Neural cell (in vitro differentiated cells): ENCODE measurements at regions not wholly inside any gene's neighbourhood (a gene's known extent, or its start where the extent isn't known, plus 50 kb on each side); places are given as distances from the start of the nearest gene placed in this dataset.

Experiments used
- H2AFZ ChIP-seq: fragments of 200-600, 300-800 bp; sonication (generic), shearing (Covaris generic); 2 replicates; pipeline ENCODE4 v1.6.0; 2014; ENCODE audit warnings: low read depth, mild to moderate bottlenecking, antibody characterized with exemption, low read length, moderate library complexity
- H3F3A ChIP-seq: fragments of 200-600 bp; shearing (Covaris generic); 2 replicates; pipeline ENCODE4 v1.6.1; 2016; ENCODE audit warnings: mild to moderate bottlenecking, moderate library complexity, mixed read lengths, antibody characterized with exemption, low read length; ENCODE audit not compliant: insufficient read depth, poor library complexity, severe bottlenecking
- H3K27ac ChIP-seq: fragments of 200-600, 300-800 bp; sonication (generic), shearing (Covaris generic); 2 replicates; pipeline ENCODE4 v1.5.1; 2014; ENCODE audit warnings: mild to moderate bottlenecking, low read length, moderate library complexity
- H3K27me3 ChIP-seq: fragments of 300-800, 200-600 bp; sonication (generic), shearing (Covaris generic); 2 replicates; pipeline ENCODE4 v1.6.0; 2014; ENCODE audit warnings: mild to moderate bottlenecking, low read depth, low read length, moderate library complexity; ENCODE audit not compliant: insufficient read depth
- H3K36me3 ChIP-seq: fragments of 300-800, 200-600 bp; sonication (generic), shearing (Covaris generic); 2 replicates; pipeline ENCODE4 v1.5.1; 2014; ENCODE audit warnings: mild to moderate bottlenecking, antibody characterized with exemption, low read length, moderate library complexity; ENCODE audit not compliant: insufficient read depth
- H3K4me2 ChIP-seq: fragments of 300-800, 200-600 bp; sonication (generic), shearing (Covaris generic); 2 replicates; pipeline ENCODE4 v1.6.0; 2014; ENCODE audit warnings: mild to moderate bottlenecking, low read length
- H3K4me3 ChIP-seq: fragments of 300-800, 200-600 bp; sonication (generic), shearing (Covaris generic); 2 replicates; pipeline ENCODE4 v1.5.1; 2014; ENCODE audit warnings: mild to moderate bottlenecking, low read length, moderate library complexity
- H3K79me2 ChIP-seq: fragments of 200-600 bp; shearing (Covaris generic); replicated peaks from 2 replicates; pipeline ENCODE4 v1.6.0; 2014; ENCODE audit warnings: mild to moderate bottlenecking, low read length, moderate library complexity; ENCODE audit not compliant: insufficient read depth
- H3K9ac ChIP-seq: fragments of 300-800, 200-600 bp; sonication (generic), shearing (Covaris generic); 2 replicates; pipeline ENCODE4 v1.6.1; 2016; ENCODE audit warnings: mild to moderate bottlenecking, low read length, mixed read lengths
- H3K9me2 ChIP-seq: fragments of 200-600 bp; shearing (Covaris generic); 2 replicates; pipeline ENCODE4 v1.6.1; 2016; ENCODE audit warnings: mild to moderate bottlenecking, low read length, mixed read lengths; ENCODE audit not compliant: insufficient read depth
- H3K9me3 ChIP-seq: fragments of 200-600, 300-800 bp; sonication (generic), shearing (Covaris generic); 2 replicates; pipeline ENCODE4 v1.6.1; 2016; ENCODE audit warnings: mild to moderate bottlenecking, mixed run types, low read length, moderate library complexity, mixed read lengths
- H4K20me1 ChIP-seq: fragments of 200-600 bp; shearing (Covaris generic); 2 replicates; pipeline ENCODE4 v1.6.1; 2016; ENCODE audit warnings: mild to moderate bottlenecking, mixed run types; ENCODE audit not compliant: insufficient read depth
- CTCF ChIP-seq: fragments of 450-650 bp; IDR thresholded peaks from 2 replicates; pipeline ENCODE4 v1.5.1; 2014; ENCODE audit warnings: antibody characterized with exemption, mild to moderate bottlenecking, moderate library complexity; ENCODE audit not compliant: poor library complexity, severe bottlenecking
- EP300 ChIP-seq: fragments of 450-650 bp; conservative IDR thresholded peaks from 2 replicates; pipeline ENCODE4 v1.6.1; 2014; ENCODE audit warnings: antibody characterized with exemption, mild to moderate bottlenecking, moderate library complexity; ENCODE audit not compliant: poor library complexity, severe bottlenecking
- EZH2 ChIP-seq: fragments of 200-600, 300-800 bp; shearing (Covaris generic), sonication (generic); IDR thresholded peaks from 2 replicates; pipeline ENCODE4 v1.6.1; 2014; ENCODE audit warnings: antibody characterized with exemption, low read length, borderline replicate concordance, mild to moderate bottlenecking; ENCODE audit not compliant: insufficient read depth, poor library complexity, severe bottlenecking
- MXI1 ChIP-seq: fragments of 450-650 bp; conservative IDR thresholded peaks from 2 replicates; pipeline ENCODE4 v1.6.1; 2014; ENCODE audit warnings: antibody characterized with exemption, mild to moderate bottlenecking; ENCODE audit not compliant: poor library complexity, severe bottlenecking
- POLR2AphosphoS5 ChIP-seq: IDR thresholded peaks from 2 replicates; pipeline ENCODE4 v1.6.1; 2012
- RAD21 ChIP-seq: fragments of 450-650 bp; conservative IDR thresholded peaks from 2 replicates; pipeline ENCODE4 v1.6.1; 2014; ENCODE audit warnings: antibody characterized with exemption, mild to moderate bottlenecking, moderate library complexity
- REST ChIP-seq: IDR thresholded peaks from 2 replicates; pipeline ENCODE4 v1.6.1; 2012; ENCODE audit warnings: borderline replicate concordance
- SMC3 ChIP-seq: fragments of 450-650 bp; conservative IDR thresholded peaks from 2 replicates; pipeline ENCODE4 v1.6.1; 2014; ENCODE audit warnings: antibody characterized with exemption, mild to moderate bottlenecking, moderate library complexity; ENCODE audit not compliant: poor library complexity
- TAF1 ChIP-seq: IDR thresholded peaks from 2 replicates; pipeline ENCODE4 v1.6.1; 2012; ENCODE audit warnings: low read depth

- Histone ChIP-seq H3K4me2 (no peak overlapping the region), H3K9me3 (no peaks in the 10 kb centered on the region), H3K9ac (no peak overlapping the region), H3K27me3 (no peaks in the 10 kb centered on the region), H3K9me2 (no peaks in the 10 kb centered on the region), H3F3A (no peaks in the 10 kb centered on the region), H2AFZ (no peak overlapping the region), H3K27ac (no peak overlapping the region), H4K20me1 (no peaks in the 10 kb centered on the region), H3K4me3 (no peak overlapping the region), H3K36me3 (no peaks in the 10 kb centered on the region), H3K79me2 (no peaks in the 10 kb centered on the region)
- no peak for TF ChIP-seq RAD21
- no peak for TF ChIP-seq POLR2AphosphoS5
- no peak for TF ChIP-seq REST
- no peak for TF ChIP-seq EP300
- TF ChIP-seq TAF1: no peak
- TF ChIP-seq SMC3: no peak
- TF ChIP-seq CTCF: no peak
- no peak for TF ChIP-seq MXI1
- no peak for TF ChIP-seq EZH2
Observed at GRCh38 chr4:26139310-26139924, 181.4 kb upstream of the RBPJ start.

- Histone ChIP-seq H3K27ac (no peak overlapping the region), H2AFZ (no peak overlapping the region), H3K4me2 (no peak overlapping the region), H3F3A (no peaks in the 10 kb centered on the region), H3K36me3 (no peaks in the 10 kb centered on the region), H3K9me2 (no peaks in the 10 kb centered on the region), H3K27me3 (no peaks in the 10 kb centered on the region), H3K4me3 (no peak overlapping the region), H3K9ac (no peak overlapping the region), H3K9me3 (no peaks in the 10 kb centered on the region), H4K20me1 (no peaks in the 10 kb centered on the region), H3K79me2 (no peaks in the 10 kb centered on the region)
- TF ChIP-seq MXI1 (no peak), REST (no peak), SMC3 (no peak), EP300 (no peak), POLR2AphosphoS5 (no peak), EZH2 (no peak), TAF1 (no peak), RAD21 (no peak), CTCF (no peak)
Observed at GRCh38 chr4:26140150-26140898, 180.5 kb upstream of the RBPJ start.
